ENCODE measurements at regions not wholly inside any gene's neighbourhood (a gene's known extent, or its start where the extent isn't known, plus 50 kb on each side); places are given as distances from the start of the nearest gene placed in this dataset.

GRCh38 chr6:15021074-15021473 is 224.8 kb upstream of the JARID2 start:
- TF ChIP-seq, protein P1, sequence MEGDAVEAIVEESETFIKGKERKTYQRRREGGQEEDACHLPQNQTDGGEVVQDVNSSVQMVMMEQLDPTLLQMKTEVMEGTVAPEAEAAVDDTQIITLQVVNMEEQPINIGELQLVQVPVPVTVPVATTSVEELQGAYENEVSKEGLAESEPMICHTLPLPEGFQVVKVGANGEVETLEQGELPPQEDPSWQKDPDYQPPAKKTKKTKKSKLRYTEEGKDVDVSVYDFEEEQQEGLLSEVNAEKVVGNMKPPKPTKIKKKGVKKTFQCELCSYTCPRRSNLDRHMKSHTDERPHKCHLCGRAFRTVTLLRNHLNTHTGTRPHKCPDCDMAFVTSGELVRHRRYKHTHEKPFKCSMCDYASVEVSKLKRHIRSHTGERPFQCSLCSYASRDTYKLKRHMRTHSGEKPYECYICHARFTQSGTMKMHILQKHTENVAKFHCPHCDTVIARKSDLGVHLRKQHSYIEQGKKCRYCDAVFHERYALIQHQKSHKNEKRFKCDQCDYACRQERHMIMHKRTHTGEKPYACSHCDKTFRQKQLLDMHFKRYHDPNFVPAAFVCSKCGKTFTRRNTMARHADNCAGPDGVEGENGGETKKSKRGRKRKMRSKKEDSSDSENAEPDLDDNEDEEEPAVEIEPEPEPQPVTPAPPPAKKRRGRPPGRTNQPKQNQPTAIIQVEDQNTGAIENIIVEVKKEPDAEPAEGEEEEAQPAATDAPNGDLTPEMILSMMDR (IDR thresholded peaks at IDR 0.05; ENCODE audit: poor library complexity) = no peak
- TF ChIP-seq EZH2phosphoT487 (IDR thresholded peaks at IDR 0.05; ENCODE audit: low read depth, severe bottlenecking, unreplicated experiment) = no peak
- no peak for TF ChIP-seq EZH2 (IDR thresholded peaks at IDR 0.05; ENCODE audit: borderline replicate concordance)
